HG03103 (cell line): ENCODE measurements at regions not wholly inside any gene's neighbourhood (a gene's known extent, or its start where the extent isn't known, plus 50 kb on each side); places are given as distances from the start of the nearest gene placed in this dataset.
"Not testable (repeated sequence)": the region's sequence is repeated elsewhere in the genome, so short reads cannot be mapped to it uniquely, and the experiment has no call there.

Source experiments
- ATAC-seq: cut with Tn5 transposase; IDR thresholded peaks from one replicate; pipeline ENCODE4 v1.9.1; 2021; ENCODE audit warnings: low read depth; ENCODE audit not compliant: unreplicated experiment

GRCh38 chr6:4471515-4471914 is 304.7 kb upstream of the CDYL start:
- not testable (repeated sequence) for ATAC-seq

- ATAC-seq: no peak
Observed at GRCh38 chr6:4470698-4471210, 305.4 kb upstream of the CDYL start.

GRCh38 chr6:4466769-4467480 is 309.3 kb upstream of the CDYL start:
- no peak for ATAC-seq

GRCh38 chr6:4466261-4466660 is 309.9 kb upstream of the CDYL start:
- ATAC-seq: no peak

- ATAC-seq: no peak
Observed at GRCh38 chr6:4464638-4465037, 311.6 kb upstream of the CDYL start.

- ATAC-seq: no peak
Observed at GRCh38 chr6:4463236-4463635, 313.0 kb upstream of the CDYL start.

- no peak for ATAC-seq
Observed at GRCh38 chr6:4460586-4461475, 315.4 kb upstream of the CDYL start.

GRCh38 chr6:4459996-4460395 is 316.2 kb upstream of the CDYL start:
- no peak for ATAC-seq

GRCh38 chr6:4459032-4459431 is 317.2 kb upstream of the CDYL start:
- no peak for ATAC-seq

GRCh38 chr6:4451718-4452117 is 316.3 kb upstream of the ECI2 start:
- no peak for ATAC-seq

GRCh38 chr6:4451081-4451480 is 315.7 kb upstream of the ECI2 start:
- ATAC-seq: no peak

GRCh38 chr6:4450237-4450636 is 314.9 kb upstream of the ECI2 start:
- no peak for ATAC-seq

GRCh38 chr6:4449409-4449808 is 314.0 kb upstream of the ECI2 start:
- ATAC-seq: no peak

GRCh38 chr6:4448841-4449240 is 313.5 kb upstream of the ECI2 start:
- no peak for ATAC-seq

GRCh38 chr6:4447639-4448330 is 312.4 kb upstream of the ECI2 start:
- no peak for ATAC-seq

GRCh38 chr6:4446982-4447381 is 311.6 kb upstream of the ECI2 start:
- ATAC-seq: no peak

GRCh38 chr6:4441981-4442434 is 306.6 kb upstream of the ECI2 start:
- no peak for ATAC-seq

GRCh38 chr6:4439159-4439558 is 303.8 kb upstream of the ECI2 start:
- ATAC-seq: no peak

GRCh38 chr6:4437342-4437741 is 302.0 kb upstream of the ECI2 start:
- no peak for ATAC-seq

- no peak for ATAC-seq
Observed at GRCh38 chr6:4435981-4436445, 300.6 kb upstream of the ECI2 start.

- no peak for ATAC-seq
Observed at GRCh38 chr6:4434655-4435054, 299.3 kb upstream of the ECI2 start.
